ENCODE measurements at regions not wholly inside any gene's neighbourhood (a gene's known extent, or its start where the extent isn't known, plus 50 kb on each side); places are given as distances from the start of the nearest gene placed in this dataset.

DNA sequence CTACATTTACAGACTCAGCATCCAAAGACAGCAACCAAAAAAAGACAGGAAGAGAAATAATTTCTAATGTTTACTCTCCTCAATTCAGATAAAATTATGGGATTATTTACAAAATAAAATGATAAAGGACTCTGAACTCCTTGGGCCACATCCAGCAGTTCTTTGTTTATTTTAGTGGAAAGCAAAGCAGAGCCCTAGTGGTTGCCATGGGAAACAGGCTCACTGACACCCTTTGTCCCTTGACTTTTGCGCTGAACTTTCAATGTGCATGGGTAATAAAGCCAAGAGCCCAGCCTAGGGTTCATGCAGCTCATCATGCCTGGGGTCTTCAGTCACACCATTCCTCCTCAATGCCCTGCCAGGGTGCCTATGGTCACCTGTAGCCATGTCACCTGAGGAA lies 442.6 kb upstream of the IGFBP3 start:
- Mint-ChIP-seq H3K27me3 (no peaks in the 10 kb centered on the region), H3K9me3 (ENCODE audit: insufficient read depth) (no peaks in the 10 kb centered on the region), H3K27ac (no peak overlapping the region), H3K4me1 (no peaks in the 10 kb centered on the region), H3K4me3 (no peak overlapping the region)
- ATAC-seq (ENCODE audit: low read depth): no peak
- no peak overlapping the region for H3K4me3 ChIP-seq (ENCODE audit: control extremely low read depth in 1 of 5, extremely low read depth in 1 of 5, insufficient read depth in 1 of 5, low read depth in 2 of 5, low read length in 4 of 5)
- no peak for DNase-seq
- intact Hi-C loops (cut with micrococcal nuclease): no loop called here
- no peaks in the 10 kb centered on the region for H3K79me2 ChIP-seq (ENCODE audit: control insufficient read depth, insufficient read depth, low read length)
- H3K27ac ChIP-seq (ENCODE audit: low read length in 2 of 2): no peak overlapping the region
- H3K27me3 ChIP-seq (replicated peaks in 1 of 4; ENCODE audit: control extremely low read depth in 1 of 4, control insufficient read depth in 3 of 4, insufficient read depth in 4 of 4, low read length in 3 of 4): no peaks in the 10 kb centered on the region
- H3K9me3 ChIP-seq (ENCODE audit: control extremely low read depth in 1 of 3, control insufficient read depth in 2 of 3, insufficient read depth in 1 of 3, low read length in 2 of 3): peaks cover 0 to 4% (median 0%) of the 10 kb centered on the region in 3 donors
- no peak for TF ChIP-seq EZH2 (IDR thresholded peaks at IDR 0.05; ENCODE audit: borderline replicate concordance, insufficient read depth, low read depth, low read length, poor library complexity, severe bottlenecking)
- TF ChIP-seq, protein P1, sequence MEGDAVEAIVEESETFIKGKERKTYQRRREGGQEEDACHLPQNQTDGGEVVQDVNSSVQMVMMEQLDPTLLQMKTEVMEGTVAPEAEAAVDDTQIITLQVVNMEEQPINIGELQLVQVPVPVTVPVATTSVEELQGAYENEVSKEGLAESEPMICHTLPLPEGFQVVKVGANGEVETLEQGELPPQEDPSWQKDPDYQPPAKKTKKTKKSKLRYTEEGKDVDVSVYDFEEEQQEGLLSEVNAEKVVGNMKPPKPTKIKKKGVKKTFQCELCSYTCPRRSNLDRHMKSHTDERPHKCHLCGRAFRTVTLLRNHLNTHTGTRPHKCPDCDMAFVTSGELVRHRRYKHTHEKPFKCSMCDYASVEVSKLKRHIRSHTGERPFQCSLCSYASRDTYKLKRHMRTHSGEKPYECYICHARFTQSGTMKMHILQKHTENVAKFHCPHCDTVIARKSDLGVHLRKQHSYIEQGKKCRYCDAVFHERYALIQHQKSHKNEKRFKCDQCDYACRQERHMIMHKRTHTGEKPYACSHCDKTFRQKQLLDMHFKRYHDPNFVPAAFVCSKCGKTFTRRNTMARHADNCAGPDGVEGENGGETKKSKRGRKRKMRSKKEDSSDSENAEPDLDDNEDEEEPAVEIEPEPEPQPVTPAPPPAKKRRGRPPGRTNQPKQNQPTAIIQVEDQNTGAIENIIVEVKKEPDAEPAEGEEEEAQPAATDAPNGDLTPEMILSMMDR (IDR thresholded peaks at IDR 0.05): no peak
- no peak overlapping the region for H3K9ac ChIP-seq (ENCODE audit: low read length)
- no peak overlapping the region for H2AFZ ChIP-seq (ENCODE audit: insufficient read depth, low read depth, low read length, poor library complexity, severe bottlenecking)
- 83% methylated on average over 1 of the region's 1 CpG for WGBS (ENCODE audit: insufficient coverage)
- POLR2A ChIA-PET: no interaction called here
- H4K20me1 ChIP-seq (ENCODE audit: control insufficient read depth, insufficient read depth, low read length, poor library complexity, severe bottlenecking): no peaks in the 10 kb centered on the region
- H3K4me2 ChIP-seq (replicated peaks; ENCODE audit: low read depth, low read length, poor library complexity, severe bottlenecking): no peak overlapping the region
- no peaks in the 10 kb centered on the region for H3K4me1 ChIP-seq (ENCODE audit: control insufficient read depth in 2 of 2, insufficient read depth in 2 of 2, low read length in 2 of 2)
- H3K36me3 ChIP-seq (replicated peaks in 1 of 2; ENCODE audit: control extremely low read depth in 1 of 2, control insufficient read depth in 1 of 2, extremely low read depth in 1 of 2, insufficient read depth in 2 of 2, low read length in 1 of 2): no peaks in the 10 kb centered on the region
- CTCF ChIA-PET: no interaction called here

DNA sequence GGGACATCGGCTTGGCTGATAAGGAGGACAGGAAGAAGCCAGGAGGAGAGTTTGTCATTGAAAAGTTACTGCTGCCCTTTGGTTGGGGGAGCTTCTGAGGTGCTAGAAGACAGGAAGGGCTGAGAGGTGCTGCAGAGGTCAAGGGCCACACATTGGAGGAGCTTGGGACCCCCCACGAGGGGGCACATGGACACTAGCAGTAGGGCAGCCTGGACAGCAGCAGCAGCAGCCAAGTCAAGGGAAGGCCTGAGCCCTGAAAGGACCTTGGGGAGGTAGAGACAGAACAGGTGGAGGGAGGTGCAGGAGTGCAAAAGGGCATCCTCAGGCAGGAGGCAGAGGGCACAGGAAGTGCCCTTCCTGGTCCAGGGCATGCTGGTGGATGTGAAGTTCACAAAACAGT lies 439.7 kb upstream of the IGFBP3 start:
- Mint-ChIP-seq H3K9me3 (ENCODE audit: insufficient read depth) (no peaks in the 10 kb centered on the region), H3K4me1 (no peaks in the 10 kb centered on the region), H3K27me3 (no peaks in the 10 kb centered on the region), H3K27ac (no peak overlapping the region), H3K4me3 (no peak overlapping the region)
- H3K9me3 ChIP-seq (ENCODE audit: control extremely low read depth in 1 of 3, control insufficient read depth in 2 of 3, insufficient read depth in 1 of 3, low read length in 2 of 3): peaks cover 0 to 4% (median 0%) of the 10 kb centered on the region in 3 donors
- no peak for TF ChIP-seq EZH2 (IDR thresholded peaks at IDR 0.05; ENCODE audit: borderline replicate concordance, insufficient read depth, low read depth, low read length, poor library complexity, severe bottlenecking)
- TF ChIP-seq, protein P1 (IDR thresholded peaks at IDR 0.05): no peak
- H4K20me1 ChIP-seq (ENCODE audit: control insufficient read depth, insufficient read depth, low read length, poor library complexity, severe bottlenecking): no peaks in the 10 kb centered on the region
- CTCF ChIA-PET: no interaction called here
- no peak overlapping the region for H3K4me3 ChIP-seq (ENCODE audit: control extremely low read depth in 1 of 5, extremely low read depth in 1 of 5, insufficient read depth in 1 of 5, low read depth in 2 of 5, low read length in 4 of 5)
- no peaks in the 10 kb centered on the region for H3K4me1 ChIP-seq (ENCODE audit: control insufficient read depth in 2 of 2, insufficient read depth in 2 of 2, low read length in 2 of 2)
- DNase-seq: no peak
- H3K79me2 ChIP-seq (ENCODE audit: control insufficient read depth, insufficient read depth, low read length): no peaks in the 10 kb centered on the region
- intact Hi-C loops (cut with micrococcal nuclease): no loop called here
- H3K4me2 ChIP-seq (replicated peaks; ENCODE audit: low read depth, low read length, poor library complexity, severe bottlenecking): no peak overlapping the region
- H2AFZ ChIP-seq (ENCODE audit: insufficient read depth, low read depth, low read length, poor library complexity, severe bottlenecking): no peak overlapping the region
- no peak overlapping the region for H3K27ac ChIP-seq (ENCODE audit: low read length in 2 of 2)
- H3K27me3 ChIP-seq (replicated peaks in 1 of 4; ENCODE audit: control extremely low read depth in 1 of 4, control insufficient read depth in 3 of 4, insufficient read depth in 4 of 4, low read length in 3 of 4): no peaks in the 10 kb centered on the region
- H3K9ac ChIP-seq (ENCODE audit: low read length): no peak overlapping the region
- H3K36me3 ChIP-seq (replicated peaks in 1 of 2; ENCODE audit: control extremely low read depth in 1 of 2, control insufficient read depth in 1 of 2, extremely low read depth in 1 of 2, insufficient read depth in 2 of 2, low read length in 1 of 2): no peaks in the 10 kb centered on the region
- ATAC-seq (ENCODE audit: low read depth): no peak
- 80% methylated on average over 2 of the region's 2 CpGs for WGBS (ENCODE audit: insufficient coverage)
- POLR2A ChIA-PET: no interaction called here
